H54 (cell line): ENCODE measurements at regions not wholly inside any gene's neighbourhood (a gene's known extent, or its start where the extent isn't known, plus 50 kb on each side); places are given as distances from the start of the nearest gene placed in this dataset.

ENCODE experiments used
- DNase-seq: peaks from one replicate; pipeline ENCODE4 v3.0.0; 2011; ENCODE audit warnings: low spot score, mixed read lengths; ENCODE audit not compliant: insufficient read length
- FAIRE-seq: peaks from 3 replicates; lab custom pipeline; 2011; peaks lifted over from hg19 to GRCh38; lab: Jason Lieb, UNC
- POLR2A ChIP-seq: IDR thresholded peaks from 2 replicates; pipeline ENCODE4 v1.6.1; 2011; ENCODE audit warnings: low read depth, mild to moderate bottlenecking, low read length

DNA sequence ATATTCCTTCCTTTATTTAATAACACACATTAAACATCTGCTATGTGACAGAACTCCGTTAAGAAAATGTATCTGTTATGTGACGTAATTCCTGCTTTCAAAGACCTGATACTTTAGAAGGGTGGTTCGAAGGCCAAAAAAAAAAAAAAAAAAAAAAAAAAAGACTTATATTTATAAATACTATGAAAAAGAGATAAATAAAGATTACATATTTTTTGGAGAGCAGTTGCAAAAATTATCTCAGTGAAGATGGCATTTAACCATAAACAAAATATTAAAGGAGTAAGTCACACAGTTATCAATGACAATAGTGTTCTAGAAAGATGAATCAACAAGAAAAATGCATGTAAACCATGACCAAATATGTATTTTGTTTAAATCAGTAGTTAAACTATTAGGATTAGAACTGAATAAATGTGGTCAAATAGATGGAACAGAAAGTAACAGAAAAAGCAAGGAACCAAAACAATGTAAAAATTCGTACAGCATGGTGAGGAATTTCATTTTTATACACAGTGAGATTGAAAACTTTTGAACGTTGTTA, 612.3 kb upstream of the SLITRK5 start:
- FAIRE-seq (no peak), DNase-seq (no peak)
- TF ChIP-seq POLR2A = no peak

DNA sequence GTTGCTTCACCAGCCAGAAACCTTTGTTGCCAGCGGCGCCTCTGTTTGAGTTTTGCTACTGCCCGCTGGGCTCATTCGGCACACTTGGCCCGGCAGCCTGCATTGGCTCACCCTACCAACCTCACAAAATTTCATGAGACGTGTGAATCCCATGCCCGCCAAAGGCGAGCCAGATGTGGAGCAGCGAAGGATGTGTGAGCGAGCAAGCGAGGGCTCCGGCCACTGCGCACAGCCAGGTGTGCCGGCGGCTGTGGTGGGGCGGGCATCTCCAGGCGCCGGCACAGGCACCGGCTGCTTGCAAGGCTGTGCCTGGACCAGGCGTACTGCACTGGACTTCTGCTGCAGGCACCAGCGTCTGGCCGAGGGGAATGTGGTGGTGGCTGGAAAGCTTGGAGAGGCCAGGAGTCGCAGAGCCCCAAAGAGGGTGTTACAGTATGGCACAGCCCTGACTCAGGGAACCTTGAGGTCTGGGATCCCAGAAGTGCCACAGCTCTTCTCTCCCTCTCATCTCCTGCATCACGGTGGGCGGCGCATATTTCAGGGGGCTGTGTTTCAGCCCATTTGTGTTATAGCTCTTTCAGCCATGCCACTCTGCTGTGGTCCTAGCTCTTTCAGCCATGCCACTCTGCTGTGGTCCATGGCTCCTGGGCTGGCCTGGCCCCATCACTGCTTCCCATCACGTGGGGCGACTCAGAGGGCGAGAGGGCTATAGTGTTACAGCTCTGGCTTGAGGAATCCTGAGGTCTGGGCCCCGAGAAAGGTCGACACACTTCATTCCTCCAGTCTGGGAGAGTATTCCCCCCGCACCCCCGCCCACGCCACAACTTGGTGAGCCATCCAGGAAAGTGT, 592.0 kb upstream of the SLITRK5 start:
- DNase-seq (no peak), FAIRE-seq (no peak)
- no peak for TF ChIP-seq POLR2A

DNA sequence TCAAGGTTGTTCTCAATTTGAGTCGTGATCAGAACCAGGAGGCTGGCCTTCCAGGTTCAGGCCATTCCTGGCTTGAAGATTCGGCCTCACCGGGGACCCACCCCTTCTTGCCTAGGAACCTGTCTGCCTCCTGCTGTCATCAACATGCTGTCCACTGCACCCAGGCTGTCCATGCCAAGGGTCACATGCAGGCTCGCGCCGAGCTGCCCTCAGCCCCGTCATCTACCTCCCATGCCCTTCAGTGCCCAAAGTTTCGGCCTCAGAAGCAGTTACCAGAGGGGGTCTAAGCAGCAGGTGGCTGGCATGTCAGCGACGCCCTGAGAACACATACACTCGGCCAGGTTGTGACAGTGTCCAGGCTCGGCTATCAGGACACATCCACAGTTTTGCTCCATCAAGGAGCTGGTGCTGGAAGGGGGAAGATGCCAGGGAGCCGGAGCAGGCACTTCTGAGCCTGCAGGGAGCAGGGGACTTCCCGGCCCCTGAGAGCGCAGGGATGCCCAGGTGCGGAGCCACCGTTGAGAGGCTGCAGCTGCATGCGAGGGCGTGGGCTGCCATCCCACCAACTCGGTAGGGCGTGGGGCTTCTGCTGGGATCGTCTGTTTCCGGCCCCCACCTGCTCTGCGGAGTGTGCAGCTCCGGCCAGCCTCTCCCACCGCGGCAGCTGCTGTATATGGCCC, 590.9 kb upstream of the SLITRK5 start:
- TF ChIP-seq POLR2A = no peak
- no peak for FAIRE-seq

DNA sequence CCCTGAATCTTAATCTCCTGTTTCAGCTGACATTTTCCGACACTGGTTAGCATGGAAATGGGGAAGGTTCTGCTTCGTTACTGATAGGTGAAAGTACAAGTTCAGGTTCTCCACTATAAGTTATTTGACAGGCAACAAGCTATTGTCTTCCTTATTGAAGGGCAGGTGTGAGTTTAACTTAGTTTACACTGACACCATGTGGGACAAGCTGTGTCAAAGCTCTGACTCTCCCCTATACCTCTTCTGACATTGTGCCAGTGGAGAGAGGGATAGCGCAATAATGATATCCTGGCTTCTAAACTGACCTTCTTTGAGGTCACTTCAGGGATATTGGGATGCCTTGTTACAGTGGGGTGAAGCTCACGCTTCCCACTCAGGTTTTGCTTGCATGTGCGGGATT, 587.0 kb upstream of the SLITRK5 start:
- peak; percentile 86 for FAIRE-seq
- no peak for TF ChIP-seq POLR2A
- DNase-seq = no peak

More for the DNA sequence above, 590.9 kb upstream of the SLITRK5 start:
- no peak for DNase-seq

DNA sequence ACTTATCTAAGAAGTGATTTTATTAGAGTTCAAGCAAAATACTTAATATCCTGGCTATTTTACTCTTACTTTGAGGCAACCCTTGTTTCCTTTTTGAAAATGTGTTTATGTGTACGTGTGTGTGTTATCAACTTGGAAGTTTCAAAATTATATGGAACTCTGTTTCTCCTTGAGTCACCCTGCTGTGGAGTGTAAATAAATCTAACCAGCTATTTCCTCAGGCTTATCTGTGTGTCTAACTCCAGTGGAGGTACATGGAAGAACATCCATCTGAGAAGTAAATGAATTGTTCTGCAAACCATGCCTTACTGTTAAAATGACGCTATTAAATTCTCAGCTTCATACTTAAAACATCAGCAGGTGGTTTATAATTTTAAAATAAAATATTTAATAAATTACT, 583.4 kb upstream of the SLITRK5 start:
- FAIRE-seq = peak; percentile 87
- no peak for TF ChIP-seq POLR2A
- no peak for DNase-seq

DNA sequence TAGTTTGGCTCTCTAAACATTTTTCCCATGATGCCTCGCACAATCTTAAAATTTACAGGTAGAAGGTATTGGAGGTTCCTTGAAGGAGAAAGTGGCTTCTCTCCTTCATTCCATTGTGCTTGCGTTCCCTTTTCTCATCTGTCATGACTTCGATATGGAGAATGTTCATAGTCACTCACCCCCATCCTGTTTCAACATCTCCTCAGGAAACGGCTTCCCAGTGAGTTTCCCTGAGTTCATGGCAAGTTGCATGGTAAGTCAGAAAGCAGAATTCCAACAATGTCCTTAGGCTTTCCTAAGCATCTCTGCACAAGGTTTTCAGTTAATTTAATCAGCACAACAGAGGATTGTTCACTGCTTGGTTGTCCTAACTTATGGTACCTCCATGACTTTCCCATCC, 581.8 kb upstream of the SLITRK5 start:
- FAIRE-seq (peak; percentile 98), DNase-seq (peak; percentile 30)
- TF ChIP-seq POLR2A = no peak

DNA sequence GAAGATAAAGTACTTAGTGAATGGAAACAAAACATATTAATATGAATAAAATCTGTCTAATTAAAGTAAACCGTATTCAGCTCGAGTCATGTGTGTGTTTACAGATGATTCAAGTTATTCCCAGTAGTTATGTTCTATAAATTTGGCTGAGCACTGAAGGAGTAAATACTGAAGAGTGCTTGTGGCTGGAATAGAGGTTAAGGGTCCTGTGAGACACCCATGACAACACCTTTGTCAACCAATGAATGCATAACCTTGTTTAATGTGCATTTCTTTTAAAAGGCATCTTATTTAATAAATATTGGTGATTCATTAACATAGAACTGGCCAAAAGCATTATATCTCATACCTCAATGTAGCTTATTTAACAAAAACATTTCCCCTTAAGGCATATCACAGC, 577.8 kb upstream of the SLITRK5 start:
- FAIRE-seq (no peak), DNase-seq (no peak)
- TF ChIP-seq POLR2A = no peak

DNA sequence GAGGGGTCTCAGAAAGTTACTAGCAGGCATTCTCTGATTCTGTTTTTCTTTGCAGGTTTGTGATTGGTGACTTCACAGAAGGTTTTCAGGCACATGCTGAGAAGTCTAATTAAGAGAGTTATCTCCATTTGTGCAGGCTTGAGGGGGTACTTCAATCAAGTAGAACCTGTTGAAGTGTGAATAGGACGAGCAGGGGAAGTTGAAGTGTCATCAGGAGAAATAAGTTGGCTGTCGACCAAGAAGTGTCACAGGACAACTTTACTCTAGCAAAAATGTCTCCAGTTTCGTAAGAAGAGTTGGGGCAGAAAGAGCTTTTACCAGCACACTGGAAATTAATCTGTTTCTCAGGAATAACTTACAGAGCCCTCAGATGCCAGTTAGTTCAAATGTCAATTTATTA, 576.5 kb upstream of the SLITRK5 start:
- no peak for DNase-seq
- FAIRE-seq = peak; percentile 96
- TF ChIP-seq POLR2A = no peak

DNA sequence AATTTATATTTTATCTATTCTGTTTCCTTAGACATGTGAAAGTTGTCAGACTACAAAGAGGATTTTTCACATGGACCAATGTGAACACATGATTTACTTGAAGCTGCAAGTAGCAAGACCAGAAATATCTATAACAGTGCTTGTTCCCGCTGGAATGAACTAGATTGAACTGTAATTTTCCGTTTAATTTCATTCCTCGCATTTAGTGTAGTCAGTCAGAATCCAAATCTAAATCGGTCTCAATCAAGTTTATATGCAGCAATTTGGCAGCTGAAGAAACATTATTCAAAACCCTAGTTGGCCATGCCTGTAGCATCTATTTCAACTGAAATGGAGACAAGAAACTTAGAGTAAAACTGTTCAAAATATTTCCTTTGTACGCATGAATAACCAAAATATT, 570.7 kb upstream of the SLITRK5 start:
- no peak for TF ChIP-seq POLR2A
- FAIRE-seq = peak; percentile 95
- DNase-seq = no peak

DNA sequence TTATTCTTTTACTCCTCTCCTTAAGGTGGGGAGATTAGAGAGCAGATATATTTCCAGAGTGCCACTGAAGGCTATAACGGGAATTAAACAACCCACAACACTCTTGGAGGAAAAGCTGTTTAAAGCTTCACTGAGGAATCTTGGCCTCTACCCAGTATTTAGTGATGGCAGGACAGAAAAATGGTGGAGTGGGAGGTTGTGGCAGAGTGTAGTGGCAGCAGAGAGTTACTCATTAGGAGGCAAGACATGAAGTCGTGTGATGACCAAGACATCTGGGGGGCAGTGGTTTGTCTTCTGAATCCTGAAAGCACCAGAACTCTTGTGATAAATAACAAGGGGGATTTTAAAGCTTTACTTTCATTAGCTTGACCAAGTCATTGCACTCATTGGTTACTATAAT, 563.5 kb upstream of the SLITRK5 start:
- FAIRE-seq (peak; percentile 96), DNase-seq (no peak)
- TF ChIP-seq POLR2A = no peak

DNA sequence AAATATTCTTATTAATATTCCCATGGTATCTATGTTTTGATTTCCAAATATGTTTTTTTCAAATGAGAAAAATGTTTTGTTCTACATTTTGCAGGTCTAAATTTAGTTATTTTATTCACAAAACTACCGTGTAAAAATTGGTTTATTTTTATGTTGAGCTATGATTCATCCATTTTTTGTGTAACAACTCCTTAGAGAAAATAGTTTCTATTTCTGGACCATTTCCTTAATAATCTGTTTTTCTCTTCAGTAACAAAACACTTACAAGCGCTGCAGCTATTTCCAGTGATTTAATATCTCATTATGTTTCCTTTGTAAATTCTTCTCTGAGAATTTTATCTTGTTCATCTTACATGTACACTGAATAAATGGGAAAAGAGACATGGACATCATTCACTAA, 550.7 kb upstream of the SLITRK5 start:
- FAIRE-seq (peak; percentile 94), DNase-seq (no peak)
- no peak for TF ChIP-seq POLR2A

DNA sequence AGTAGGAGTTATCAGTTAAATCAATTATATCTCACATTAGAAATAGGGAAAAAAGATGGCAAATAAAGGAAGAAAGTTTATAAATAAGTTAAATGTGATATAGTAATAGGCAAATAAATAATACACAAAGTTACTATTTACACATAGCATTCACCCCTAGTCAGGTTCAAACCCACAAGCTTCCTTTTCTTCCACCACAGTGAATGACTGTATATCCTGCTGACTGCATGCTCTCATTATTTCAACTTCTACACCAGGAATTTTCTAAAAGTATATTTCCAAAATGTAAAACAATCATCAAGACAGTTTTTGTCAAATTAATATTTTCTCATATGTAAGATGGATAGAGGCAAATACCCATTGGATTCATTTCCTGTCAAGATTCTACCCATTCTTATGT, 548.6 kb upstream of the SLITRK5 start:
- no peak for TF ChIP-seq POLR2A
- no peak for DNase-seq
- peak; percentile 99 for FAIRE-seq

DNA sequence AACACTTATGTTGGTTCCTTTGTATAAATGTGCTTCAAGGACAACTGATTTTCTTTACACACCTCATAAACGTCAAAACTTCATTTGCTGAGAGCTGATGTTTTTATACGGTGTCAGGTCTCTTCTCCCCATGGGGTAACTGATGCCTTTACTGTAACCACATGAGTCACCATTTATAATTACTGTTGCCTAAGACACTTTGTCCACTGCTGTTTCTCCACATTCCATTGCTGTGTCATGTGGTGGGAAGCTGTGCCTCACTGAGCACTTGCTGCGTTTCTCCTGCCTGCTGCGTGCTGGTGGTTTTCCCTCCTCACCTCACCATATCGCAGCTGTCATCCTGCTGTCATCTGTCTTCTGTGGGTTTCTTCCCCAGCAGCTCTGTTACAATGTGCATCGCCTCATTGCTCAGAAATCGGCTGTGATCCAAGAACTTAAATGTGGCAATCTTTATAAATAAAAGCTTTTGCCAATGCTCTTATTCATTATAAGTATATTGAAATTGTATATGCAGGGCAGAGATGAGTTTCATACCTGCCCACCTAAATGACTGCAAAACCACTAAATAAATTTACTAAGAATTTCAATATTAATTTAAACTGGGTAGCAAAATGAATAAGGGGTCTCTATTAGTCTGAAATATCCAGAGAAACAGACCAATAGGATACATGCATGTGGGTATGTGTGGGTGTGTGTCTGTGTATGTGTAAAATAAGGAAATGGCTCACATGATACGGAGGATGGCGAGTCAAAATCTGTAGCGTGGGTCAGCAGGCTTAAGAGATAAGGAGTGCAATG, 547.0 kb upstream of the SLITRK5 start:
- peak; percentile 70 for DNase-seq
- TF ChIP-seq POLR2A = no peak
- peak; percentile 100 for FAIRE-seq

DNA sequence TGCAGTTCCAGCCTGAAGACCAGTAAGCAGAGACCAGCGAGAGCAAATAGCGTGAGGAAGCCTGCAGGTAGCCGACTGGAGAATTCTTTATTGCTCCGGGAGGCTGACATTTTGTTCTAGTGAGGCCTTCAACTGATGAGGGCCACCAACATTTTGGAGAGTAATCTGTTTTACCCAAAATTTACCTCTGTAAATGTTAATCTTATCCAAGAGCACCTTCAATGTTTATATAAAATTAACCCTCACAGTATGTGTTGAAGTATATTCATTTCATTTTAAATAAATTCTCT, 546.4 kb upstream of the SLITRK5 start:
- no peak for FAIRE-seq
- no peak for TF ChIP-seq POLR2A
- no peak for DNase-seq
